ENCODE measurements at regions not wholly inside any gene's neighbourhood (a gene's known extent, or its start where the extent isn't known, plus 50 kb on each side); places are given as distances from the start of the nearest gene placed in this dataset.

DNA sequence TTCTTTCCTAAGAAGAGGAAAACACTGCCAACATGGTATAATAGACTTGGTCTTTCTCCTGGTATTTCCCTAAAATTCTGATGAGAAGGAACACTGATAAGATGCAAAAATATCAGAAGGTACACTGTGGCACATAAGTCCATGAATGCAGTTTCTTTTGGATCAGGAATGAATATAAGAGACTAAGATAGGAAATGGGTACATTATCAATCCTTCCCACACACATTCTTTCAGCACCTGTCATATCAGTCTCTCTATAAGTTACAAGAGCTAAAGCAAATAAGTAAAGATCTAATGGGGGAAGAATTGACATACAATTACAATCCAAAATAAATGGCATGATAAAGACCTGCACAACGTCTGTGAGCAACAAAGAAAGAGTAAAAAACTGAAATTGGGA, 1101.0 kb downstream of the ROBO2 start:
- no peaks in the 10 kb centered on the region for H4K20me1 ChIP-seq (replicated peaks; ENCODE audit: control insufficient read depth, extremely low read depth, insufficient read depth, low read length)
- peak overlapping the region; percentile 67 for H3K27ac ChIP-seq (ENCODE audit: insufficient read depth, low read depth, low read length)
- H3K4me3 ChIP-seq (replicated peaks in 1 of 3; ENCODE audit: insufficient read depth in 1 of 3, low read depth in 1 of 3, low read length in 3 of 3) = no peak overlapping the region
- no peaks in the 10 kb centered on the region for H3K79me2 ChIP-seq (ENCODE audit: control insufficient read depth, insufficient read depth, low read length)
- peak overlapping the region; percentile 41 for H3K4me2 ChIP-seq (ENCODE audit: insufficient read depth, low read length)
- no peak for FAIRE-seq
- CTCF ChIA-PET = interaction anchor here (0.5 to 3.3 kb wide), 11 partner anchors 20 to 821 kb away, joined by 3 to 17 read pairs (median 4); no protein-coding TSS in a partner anchor
- no peak overlapping the region for H2AFZ ChIP-seq (ENCODE audit: low read depth, low read length)
- TF ChIP-seq POLR2A (IDR thresholded peaks at IDR 0.05; ENCODE audit: low read depth, low read length) (no peak), GATA2 (IDR thresholded peaks at IDR 0.05; ENCODE audit: insufficient read depth, insufficient read length, low read depth, low read length) (peak; percentile 33)
- H3K9me1 ChIP-seq (replicated peaks; ENCODE audit: control insufficient read depth, extremely low read depth, insufficient read depth, low read length) = no peaks in the 10 kb centered on the region
- H3K4me1 ChIP-seq (ENCODE audit: control insufficient read depth, extremely low read depth, insufficient read depth, low read length) = peaks cover 53% of the 10 kb centered on the region
- intact Hi-C loops (cut with micrococcal nuclease) (loop anchor here (1.0 kb wide), 3 partner anchors 64 to 473 kb away; no protein-coding TSS in a partner anchor), dilution Hi-C loops (cut with MboI; ENCODE audit: extremely low pct_ligation_motif_present, low sequenced_read_pairs) (no loop called here)
- H3K9me3 ChIP-seq (replicated peaks; ENCODE audit: control insufficient read depth, insufficient read depth, low read length) = no peaks in the 10 kb centered on the region
- no peaks in the 10 kb centered on the region for H3K27me3 ChIP-seq (ENCODE audit: control insufficient read depth in 2 of 2, insufficient read depth in 2 of 2, low read length in 2 of 2)
- peak overlapping the region; percentile 47 for H3K9ac ChIP-seq (replicated peaks; ENCODE audit: extremely low read depth, insufficient read depth, low read length)
- no TSS peak for BruUV-seq (replicated peaks)
- POLR2A ChIA-PET = no interaction called here
- H3K36me3 ChIP-seq (ENCODE audit: control insufficient read depth in 2 of 2, extremely low read depth in 1 of 2, insufficient read depth in 2 of 2, low read length in 2 of 2) = no peaks in the 10 kb centered on the region
- peak; percentile 49 for DNase-seq (ENCODE audit: low read depth, low spot score)

DNA sequence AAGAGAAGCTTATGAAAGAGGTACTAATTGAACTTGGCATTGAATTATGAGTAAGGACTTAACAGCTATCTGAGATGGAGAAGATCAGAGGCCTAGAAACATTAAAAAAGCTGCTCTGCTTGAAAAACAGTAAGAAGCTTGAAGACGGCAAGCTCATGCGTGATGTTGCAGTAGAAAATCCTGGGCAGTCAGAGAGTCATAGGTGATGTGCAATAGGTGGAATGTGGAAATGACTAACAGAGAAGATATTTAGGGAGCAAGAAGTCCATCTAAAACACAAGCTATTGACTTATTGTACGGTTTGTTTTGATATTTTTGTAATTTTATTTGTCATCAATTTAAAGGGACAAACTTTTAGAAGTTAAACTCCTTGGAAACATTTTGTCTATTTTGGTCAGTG, 1101.4 kb downstream of the ROBO2 start:
- Histone ChIP-seq H3K9me1 (replicated peaks; ENCODE audit: control insufficient read depth, extremely low read depth, insufficient read depth, low read length) (no peaks in the 10 kb centered on the region), H3K27me3 (ENCODE audit: control insufficient read depth in 2 of 2, insufficient read depth in 2 of 2, low read length in 2 of 2) (no peaks in the 10 kb centered on the region), H3K79me2 (ENCODE audit: control insufficient read depth, insufficient read depth, low read length) (no peaks in the 10 kb centered on the region), H3K36me3 (ENCODE audit: control insufficient read depth in 2 of 2, extremely low read depth in 1 of 2, insufficient read depth in 2 of 2, low read length in 2 of 2) (no peaks in the 10 kb centered on the region), H4K20me1 (replicated peaks; ENCODE audit: control insufficient read depth, extremely low read depth, insufficient read depth, low read length) (no peaks in the 10 kb centered on the region), H3K4me1 (ENCODE audit: control insufficient read depth, extremely low read depth, insufficient read depth, low read length) (peaks cover 53% of the 10 kb centered on the region), H2AFZ (ENCODE audit: low read depth, low read length) (no peak overlapping the region), H3K27ac (ENCODE audit: insufficient read depth, low read depth, low read length) (peak overlapping the region; percentile 67), H3K9ac (replicated peaks; ENCODE audit: extremely low read depth, insufficient read depth, low read length) (peak overlapping the region; percentile 47), H3K9me3 (replicated peaks; ENCODE audit: control insufficient read depth, insufficient read depth, low read length) (no peaks in the 10 kb centered on the region), H3K4me3 (replicated peaks in 1 of 3; ENCODE audit: insufficient read depth in 1 of 3, low read depth in 1 of 3, low read length in 3 of 3) (no peak overlapping the region), H3K4me2 (ENCODE audit: insufficient read depth, low read length) (peak overlapping the region; percentile 41)
- ChIA-PET POLR2A (no interaction called here), CTCF (interaction anchor here (0.5 to 3.3 kb wide), 8 partner anchors 21 to 793 kb away, joined by 3 to 17 read pairs (median 8); no protein-coding TSS in a partner anchor)
- BruUV-seq (replicated peaks) = no TSS peak
- peak; percentile 80 for TF ChIP-seq JUN (IDR thresholded peaks at IDR 0.05; ENCODE audit: borderline replicate concordance, insufficient read depth, insufficient read length, low read depth)
- TF ChIP-seq GATA2 (IDR thresholded peaks at IDR 0.05; ENCODE audit: insufficient read depth, insufficient read length, low read depth, low read length) = no peak
- TF ChIP-seq FOS (IDR thresholded peaks at IDR 0.05; ENCODE audit: borderline replicate concordance, insufficient read depth, low read length) = peak; percentile 62
- no peak for TF ChIP-seq POLR2A (IDR thresholded peaks at IDR 0.05; ENCODE audit: low read depth, low read length)
- dilution Hi-C loops (cut with MboI; ENCODE audit: extremely low pct_ligation_motif_present, low sequenced_read_pairs) = no loop called here
- FAIRE-seq (peak; percentile 66), DNase-seq (ENCODE audit: low read depth, low spot score) (peak; percentile 61)
- intact Hi-C loops (cut with micrococcal nuclease) = loop anchor here (1.0 kb wide), 3 partner anchors 64 to 473 kb away; no protein-coding TSS in a partner anchor

All from endothelial cell of umbilical vein (primary cell).